GM18499 (cell line): ENCODE measurements at regions not wholly inside any gene's neighbourhood (a gene's known extent, or its start where the extent isn't known, plus 50 kb on each side); places are given as distances from the start of the nearest gene placed in this dataset.
A peak's percentile ranks its signal among the peaks of the same experiment; 100 is the strongest.
"Not testable (repeated sequence)": the region's sequence is repeated elsewhere in the genome, so short reads cannot be mapped to it uniquely, and the experiment has no call there.

ENCODE experiments used
- ATAC-seq: cut with Tn5 transposase; IDR thresholded peaks from one replicate; pipeline ENCODE4 v1.9.1; 2021; ENCODE audit warnings: moderate number of reproducible peaks; ENCODE audit not compliant: insufficient read depth, unreplicated experiment

GRCh38 chrX:106484233-106484632 lies 127.5 kb upstream of the RADX start:
- ATAC-seq: peak; percentile 99

DNA sequence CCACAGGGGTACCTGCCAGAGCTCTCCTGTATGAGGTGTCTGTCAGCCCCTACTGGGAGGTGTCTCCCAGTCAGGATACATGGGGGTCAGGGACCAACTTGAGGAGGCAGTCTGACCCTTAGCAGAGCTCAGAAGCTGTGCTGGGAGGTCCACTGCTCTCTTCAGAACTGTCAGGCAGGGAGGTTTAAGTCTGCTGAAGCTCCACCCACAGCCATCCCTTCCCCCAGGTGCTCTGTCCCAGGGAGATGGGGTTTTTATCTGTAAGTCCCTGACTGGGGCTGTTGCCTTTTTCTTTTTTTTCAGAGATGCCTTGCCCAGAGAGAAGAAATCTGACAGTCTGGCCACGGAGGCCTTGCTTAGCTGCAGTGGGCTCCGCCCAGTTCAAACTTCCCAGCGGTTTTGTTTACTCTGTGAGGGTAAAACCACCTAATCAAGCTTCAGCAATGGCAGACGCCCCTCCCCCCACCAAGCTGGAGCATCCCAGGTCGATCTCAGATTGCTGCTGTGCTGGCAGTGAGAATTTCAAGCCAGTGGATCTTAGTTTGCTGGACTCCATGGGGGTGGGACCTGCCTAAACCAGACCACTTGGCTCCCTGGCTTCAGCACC lies 118.5 kb upstream of the RADX start:
- not testable (repeated sequence) for ATAC-seq

- ATAC-seq: no peak
Observed at GRCh38 chrX:106499473-106499872, 112.3 kb upstream of the RADX start.

DNA sequence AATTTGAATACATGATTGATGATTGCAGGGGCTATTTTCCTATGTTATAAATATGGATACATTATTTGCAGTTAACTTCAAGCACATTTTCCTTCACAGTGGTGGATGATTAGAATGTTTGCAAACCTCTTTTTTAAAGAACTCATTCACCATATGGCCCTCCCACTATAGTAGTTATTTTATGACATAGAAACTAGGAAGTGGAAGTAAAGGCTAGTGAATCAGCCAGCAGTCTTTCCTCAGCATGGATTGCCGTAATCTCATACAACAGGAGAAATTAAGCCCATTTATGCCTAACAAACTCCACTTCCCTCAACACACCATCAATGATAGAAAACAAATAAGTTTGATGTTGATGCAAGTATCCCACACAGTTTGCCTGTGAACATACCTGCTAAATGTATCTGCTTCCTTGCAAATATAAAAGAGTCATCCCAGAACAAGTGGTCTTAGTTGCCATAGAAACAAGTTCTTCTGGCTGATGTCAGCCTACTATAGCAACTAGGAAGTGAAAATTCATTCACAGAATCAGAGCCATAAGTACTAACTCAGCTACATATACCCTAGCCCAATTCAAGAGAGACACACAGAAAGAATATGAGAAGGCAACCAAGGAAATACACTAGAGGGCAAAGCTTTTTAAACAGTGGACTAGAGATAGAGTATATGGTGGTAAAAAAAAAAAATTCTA lies 100.9 kb upstream of the RADX start:
- ATAC-seq: peak; percentile 64
